Transverse colon (tissue), 4 donors: ENCODE measurements at regions not wholly inside any gene's neighbourhood (a gene's known extent, or its start where the extent isn't known, plus 50 kb on each side); places are given as distances from the start of the nearest gene placed in this dataset.

Experiments used
- CTCF ChIP-seq, 5 experiments: fragments of 200-600 bp in 3 of 5; fragments of 450-650 bp in 2 of 5; sonication (generic) in 3 of 5; IDR thresholded peaks; 1 replicate in 2 of 5; 2 replicates in 3 of 5; pipeline ENCODE4 v1.5.1; 2016 to 2017; ENCODE audit warnings: antibody characterized with exemption in 5 of 5, inconsistent platforms in 3 of 5, mild to moderate bottlenecking in 2 of 5, moderate library complexity in 1 of 5
- EP300 ChIP-seq: sonication (generic); formaldehyde crosslinking; IDR thresholded peaks from one replicate; pipeline ENCODE4 v1.6.1; 2017; ENCODE audit warnings: antibody characterized with exemption, low read depth
- POLR2A ChIP-seq: fragments of 450-650 bp; IDR thresholded peaks from one replicate; pipeline ENCODE4 v1.6.1; 2016; ENCODE audit warnings: antibody characterized with exemption, mild to moderate bottlenecking, moderate library complexity
- POLR2AphosphoS5 ChIP-seq, 3 donors: sonication (generic); formaldehyde crosslinking; IDR thresholded peaks; one replicate each; pipeline ENCODE4 v1.6.1; 2016; ENCODE audit warnings: antibody characterized with exemption in 3 of 3

- TF ChIP-seq POLR2AphosphoS5 (IDR thresholded peaks at IDR 0.05) = no peak
- TF ChIP-seq CTCF (IDR thresholded peaks at IDR 0.05) = no peak
- TF ChIP-seq EP300 = no peak
- no peak for TF ChIP-seq POLR2A
Observed at GRCh38 chr2:5758346-5758745, 66.2 kb downstream of the SOX11 start.
